PFSK-1 (cell line): ENCODE measurements at regions not wholly inside any gene's neighbourhood (a gene's known extent, or its start where the extent isn't known, plus 50 kb on each side); places are given as distances from the start of the nearest gene placed in this dataset.

Experiments
- FOXP2 ChIP-seq: optimal IDR thresholded peaks from 2 replicates; pipeline ENCODE3; 2011; ENCODE audit warnings: borderline replicate concordance, control low read depth, inconsistent platforms; ENCODE audit not compliant: insufficient read depth; ENCODE audit errors: extremely low read length, extremely low read depth
- POLR2AphosphoS5 ChIP-seq: IDR thresholded peaks from 2 replicates; pipeline ENCODE4 v1.6.1; 2012; ENCODE audit warnings: low read depth, mild to moderate bottlenecking, control low read depth, low read length, moderate library complexity
- REST ChIP-seq, 2 experiments: IDR thresholded peaks; 2 replicates each; pipeline versions ENCODE4 v1.6.1 to v1.8.0; 2011 to 2012; ENCODE audit warnings: low read depth in 2 of 2, low read length in 2 of 2, control low read depth in 1 of 2, inconsistent platforms in 1 of 2, mild to moderate bottlenecking in 1 of 2, moderate library complexity in 1 of 2; ENCODE audit not compliant: insufficient read depth in 1 of 2
- SIN3A ChIP-seq: IDR thresholded peaks from 2 replicates; pipeline ENCODE4 v1.6.1; 2012; ENCODE audit warnings: mild to moderate bottlenecking, low read length, moderate library complexity, borderline replicate concordance; ENCODE audit not compliant: insufficient read depth
- TAF1 ChIP-seq: IDR thresholded peaks from 2 replicates; pipeline ENCODE4 v1.6.1; 2012; ENCODE audit warnings: low read length, control low read depth, borderline replicate concordance; ENCODE audit not compliant: insufficient read depth

GRCh38 chr5:125233944-125234343, 487.5 kb upstream of the ZNF608 start:
- no peak for TF ChIP-seq TAF1
- no peak for TF ChIP-seq SIN3A
- TF ChIP-seq POLR2AphosphoS5: no peak
- no peak for TF ChIP-seq FOXP2
- no peak for TF ChIP-seq REST (IDR thresholded peaks at IDR 0.05; ENCODE audit: insufficient read depth in 1 of 2, low read depth in 2 of 2, low read length in 2 of 2)

- TF ChIP-seq POLR2AphosphoS5 (no peak), TAF1 (no peak), FOXP2 (no peak), REST (IDR thresholded peaks at IDR 0.05; ENCODE audit: insufficient read depth in 1 of 2, low read depth in 2 of 2, low read length in 2 of 2) (no peak), SIN3A (no peak)
Measured at GRCh38 chr5:125236007-125236406, 489.6 kb upstream of the ZNF608 start.

- TF ChIP-seq TAF1: no peak
Measured at GRCh38 chr5:125236981-125237380, 490.5 kb upstream of the ZNF608 start.

GRCh38 chr5:125244531-125244930, 498.1 kb upstream of the ZNF608 start:
- no peak for TF ChIP-seq SIN3A

- TF ChIP-seq FOXP2 (no peak), TAF1 (no peak)
Measured at GRCh38 chr5:125245216-125245615, 498.8 kb upstream of the ZNF608 start.

GRCh38 chr5:125249400-125249799, 503.0 kb upstream of the ZNF608 start:
- TF ChIP-seq REST (IDR thresholded peaks at IDR 0.05; ENCODE audit: insufficient read depth in 1 of 2, low read depth in 2 of 2, low read length in 2 of 2) (no peak), FOXP2 (no peak), SIN3A (no peak), POLR2AphosphoS5 (no peak), TAF1 (no peak)

- TF ChIP-seq REST (IDR thresholded peaks at IDR 0.05; ENCODE audit: insufficient read depth in 1 of 2, low read depth in 2 of 2, low read length in 2 of 2): no peak
- no peak for TF ChIP-seq FOXP2
- TF ChIP-seq POLR2AphosphoS5: no peak
- no peak for TF ChIP-seq SIN3A
- no peak for TF ChIP-seq TAF1
Measured at GRCh38 chr5:125251703-125252102, 505.3 kb upstream of the ZNF608 start.
